ENCODE measurements at regions not wholly inside any gene's neighbourhood (a gene's known extent, or its start where the extent isn't known, plus 50 kb on each side); places are given as distances from the start of the nearest gene placed in this dataset.
"Not testable (repeated sequence)": the region's sequence is repeated elsewhere in the genome, so short reads cannot be mapped to it uniquely, and the experiment has no call there.

DNA sequence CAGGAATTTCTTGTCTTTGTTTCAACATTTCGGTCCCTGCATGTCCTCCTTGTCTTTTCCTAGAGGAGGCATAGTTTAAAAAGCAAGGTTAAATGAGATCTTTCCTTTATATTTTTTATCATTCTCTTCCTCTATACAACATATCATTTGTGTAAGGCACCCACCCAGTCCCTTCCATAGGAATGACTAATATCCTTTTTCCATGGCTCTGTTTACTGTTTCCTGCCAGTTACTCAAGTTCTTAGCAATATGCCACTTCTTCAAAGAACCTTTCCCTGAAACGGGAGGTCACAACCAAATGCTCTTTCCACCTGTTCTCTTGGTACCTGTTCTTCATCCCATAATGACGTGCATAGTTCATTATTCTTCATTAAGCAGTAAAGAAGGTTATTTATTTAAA, 1237.1 kb upstream of the GOT2 start:
- H3K4me3 ChIP-seq, result no peak overlapping the region
- no peak for DNase-seq (ENCODE audit: extremely low spot score)
- H3K4me1 ChIP-seq, result no peaks in the 10 kb centered on the region
- no peak overlapping the region for H3K27ac ChIP-seq (replicated peaks in 1 of 4)
- TF ChIP-seq CTCF (IDR thresholded peaks at IDR 0.05), result no peak
- no peak for TF ChIP-seq POLR2A (IDR thresholded peaks at IDR 0.05; ENCODE audit: low read depth)
- TF ChIP-seq POLR2AphosphoS5 (IDR thresholded peaks at IDR 0.05), result no peak
- TF ChIP-seq EP300 (IDR thresholded peaks at IDR 0.05), result no peak
- no peaks in the 10 kb centered on the region for H3K27me3 ChIP-seq
- 50% methylated on average over 3 of the region's 3 CpGs for WGBS
- no peaks in the 10 kb centered on the region for H3K9me3 ChIP-seq
- H3K36me3 ChIP-seq, result no peaks in the 10 kb centered on the region
- intact Hi-C loops (cut with DNase I), result no loop called here

DNA sequence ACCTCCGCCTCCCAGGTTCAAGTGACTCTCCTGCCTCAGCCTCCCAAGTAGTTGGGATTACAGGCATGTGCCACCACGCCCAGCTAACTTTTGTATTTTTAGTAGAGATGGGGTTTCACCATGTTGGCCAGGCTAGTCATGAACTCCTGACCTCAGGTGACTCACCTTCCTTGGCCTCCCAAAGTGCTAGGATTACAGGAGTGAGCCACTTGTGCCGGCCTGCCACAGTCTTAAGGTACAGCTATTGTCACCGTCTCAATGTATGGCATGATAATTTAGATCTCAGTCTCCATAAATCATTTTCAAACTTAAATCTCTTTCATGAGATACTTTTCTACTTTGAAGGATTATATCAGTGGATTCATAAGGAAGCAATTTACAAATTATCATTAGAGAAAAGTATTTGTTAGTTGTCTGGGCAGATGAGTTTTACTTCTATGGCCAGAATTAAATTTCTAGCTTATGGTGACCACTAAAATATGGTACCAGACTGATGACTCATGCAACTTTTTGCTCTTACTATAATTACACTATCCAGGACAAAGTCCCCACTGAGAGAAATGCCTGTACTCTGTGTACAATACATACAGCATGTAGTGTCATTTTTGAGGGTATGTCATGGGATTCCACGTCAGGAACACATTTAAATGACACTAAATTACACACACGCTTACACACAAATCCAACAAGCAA, 1230.3 kb upstream of the GOT2 start:
- 91% methylated on average over 6 of the region's 6 CpGs for WGBS
- intact Hi-C loops (cut with DNase I), result no loop called here
- H3K27ac ChIP-seq (replicated peaks in 1 of 4), result no peak overlapping the region

DNA sequence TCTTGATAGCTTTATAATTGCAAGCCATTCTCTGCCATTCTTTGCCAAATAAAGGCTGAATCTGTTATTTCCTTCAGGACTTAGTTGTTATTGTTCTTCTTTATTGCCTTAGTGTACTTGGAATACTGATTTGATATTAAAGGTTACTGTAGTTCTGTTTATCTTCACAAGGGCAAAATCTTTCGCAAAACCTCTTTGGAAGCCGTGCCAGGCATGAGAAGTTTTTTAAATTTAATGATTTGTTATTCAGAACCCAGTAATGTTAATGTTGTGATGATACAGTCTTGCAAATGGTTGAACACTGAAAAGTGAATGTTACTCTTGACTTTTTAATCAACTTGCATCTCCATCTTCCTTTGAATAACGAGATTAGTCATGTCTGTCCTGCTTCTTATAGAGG, 1225.2 kb upstream of the GOT2 start:
- no peak for TF ChIP-seq EP300 (IDR thresholded peaks at IDR 0.05)
- no peak for TF ChIP-seq CTCF (IDR thresholded peaks at IDR 0.05)
- TF ChIP-seq POLR2AphosphoS5 (IDR thresholded peaks at IDR 0.05), result no peak
- no peak for TF ChIP-seq POLR2A (IDR thresholded peaks at IDR 0.05; ENCODE audit: low read depth)
- 88% methylated on average over 3 of the region's 3 CpGs for WGBS
- Histone ChIP-seq H3K9me3 (no peaks in the 10 kb centered on the region), H3K4me1 (no peaks in the 10 kb centered on the region), H3K27ac (replicated peaks in 1 of 4) (no peak overlapping the region), H3K36me3 (no peaks in the 10 kb centered on the region), H3K27me3 (no peaks in the 10 kb centered on the region), H3K4me3 (no peak overlapping the region)
- intact Hi-C loops (cut with DNase I), result no loop called here
- no peak for DNase-seq (ENCODE audit: extremely low spot score)

More for the DNA sequence above, 1230.3 kb upstream of the GOT2 start:
- Histone ChIP-seq H3K4me1 (no peaks in the 10 kb centered on the region), H3K36me3 (no peaks in the 10 kb centered on the region), H3K27me3 (no peaks in the 10 kb centered on the region), H3K9me3 (no peaks in the 10 kb centered on the region), H3K4me3 (no peak overlapping the region)
- DNase-seq (ENCODE audit: extremely low spot score), result no peak
- no peak for TF ChIP-seq POLR2A (IDR thresholded peaks at IDR 0.05; ENCODE audit: low read depth)

DNA sequence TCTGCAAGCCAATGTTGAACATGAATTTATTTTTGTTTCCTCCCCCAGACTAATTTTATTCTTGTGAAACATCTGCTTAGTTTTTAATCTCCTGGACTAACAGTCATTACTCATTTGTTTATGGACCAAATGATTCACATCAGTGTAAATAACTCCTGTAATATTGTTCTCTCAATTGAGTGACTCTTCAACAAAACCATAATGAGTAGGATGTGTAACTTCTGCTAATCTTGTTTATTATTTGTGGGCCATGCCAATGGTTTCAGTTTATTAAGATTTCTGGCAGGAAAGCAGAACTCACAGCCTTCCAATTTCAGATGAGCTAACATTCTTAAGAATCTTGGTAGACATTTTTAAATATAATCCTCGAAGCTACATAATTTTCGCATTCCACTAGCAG, 1216.3 kb upstream of the GOT2 start:
- Histone ChIP-seq H3K27ac (replicated peaks in 1 of 4) (no peak overlapping the region), H3K9me3 (peaks cover 0 to 6% (median 0%) of the 10 kb centered on the region in 4 donors), H3K4me1 (peaks cover 0 to 4% (median 0%) of the 10 kb centered on the region in 4 donors), H3K36me3 (no peaks in the 10 kb centered on the region), H3K4me3 (no peak overlapping the region), H3K27me3 (no peaks in the 10 kb centered on the region)
- intact Hi-C loops (cut with DNase I), result no loop called here
- no peak for DNase-seq (ENCODE audit: extremely low spot score)
- WGBS, result 42% methylated on average over 2 of the region's 2 CpGs
- TF ChIP-seq EP300 (IDR thresholded peaks at IDR 0.05) (no peak), POLR2AphosphoS5 (IDR thresholded peaks at IDR 0.05) (no peak), CTCF (IDR thresholded peaks at IDR 0.05) (no peak)

DNA sequence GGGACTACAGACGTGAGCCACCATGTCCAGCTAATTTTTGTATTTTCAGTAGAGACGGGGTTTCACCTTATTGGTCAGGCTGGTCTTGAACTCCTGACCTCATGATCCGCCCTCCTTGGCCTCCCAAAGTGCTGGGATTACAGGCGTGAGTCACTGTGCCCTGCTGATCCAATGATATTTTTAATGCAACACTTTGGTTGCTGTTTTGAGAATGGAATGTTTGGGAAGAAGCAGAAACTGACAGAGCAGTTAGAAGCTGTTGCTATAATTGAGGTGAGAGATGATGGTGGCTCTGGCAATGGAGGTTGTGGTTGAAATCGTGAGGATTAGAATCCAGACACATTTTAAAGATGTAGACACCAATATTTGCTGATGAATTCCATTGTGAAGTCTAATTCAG, 1209.9 kb upstream of the GOT2 start:
- DNase-seq (ENCODE audit: extremely low spot score); H3K4me3 ChIP-seq; H3K9me3 ChIP-seq; H3K27me3 ChIP-seq; intact Hi-C loops (cut with DNase I); H3K36me3 ChIP-seq: not testable (repeated sequence)
- 38% methylated on average over 5 of the region's 5 CpGs for WGBS
- peaks cover 0 to 12% (median 0%) of the 10 kb centered on the region in 4 donors for H3K4me1 ChIP-seq
- peak overlapping the region in 1 of 4 donors; percentile 17 for H3K27ac ChIP-seq (replicated peaks in 1 of 4)

- H3K4me3 ChIP-seq, result no peak overlapping the region
- WGBS, result 84% methylated on average over 4 of the region's 4 CpGs
Measured at GRCh38 chr16:59941594-59941993, 1207.5 kb upstream of the GOT2 start.

More at GRCh38 chr16:59941594-59941993, 1207.5 kb upstream of the GOT2 start:
- intact Hi-C loops (cut with DNase I), result no loop called here
- peaks cover 0 to 6% (median 0%) of the 10 kb centered on the region in 4 donors for H3K9me3 ChIP-seq
- H3K27ac ChIP-seq (replicated peaks in 1 of 4), result no peak overlapping the region
- DNase-seq (ENCODE audit: extremely low spot score), result no peak
- no peak for TF ChIP-seq POLR2A (IDR thresholded peaks at IDR 0.05; ENCODE audit: low read depth)
- peaks cover 0 to 12% (median 0%) of the 10 kb centered on the region in 4 donors for H3K4me1 ChIP-seq
- H3K36me3 ChIP-seq, result no peaks in the 10 kb centered on the region
- H3K27me3 ChIP-seq, result no peaks in the 10 kb centered on the region
